SIG-M5 treated with dmso at 0.1 percent for 504 hours (cell line): ENCODE measurements at regions not wholly inside any gene's neighbourhood (a gene's known extent, or its start where the extent isn't known, plus 50 kb on each side); places are given as distances from the start of the nearest gene placed in this dataset.
A peak's percentile ranks its signal among the peaks of the same experiment; 100 is the strongest.
"Not testable (repeated sequence)": the region's sequence is repeated elsewhere in the genome, so short reads cannot be mapped to it uniquely, and the experiment has no call there.

ENCODE experiments used
- DNase-seq: peaks from one replicate; lab custom pipeline; 2025; ENCODE audit not compliant: unreplicated experiment; lab: John Stamatoyannopoulos, UW

DNA sequence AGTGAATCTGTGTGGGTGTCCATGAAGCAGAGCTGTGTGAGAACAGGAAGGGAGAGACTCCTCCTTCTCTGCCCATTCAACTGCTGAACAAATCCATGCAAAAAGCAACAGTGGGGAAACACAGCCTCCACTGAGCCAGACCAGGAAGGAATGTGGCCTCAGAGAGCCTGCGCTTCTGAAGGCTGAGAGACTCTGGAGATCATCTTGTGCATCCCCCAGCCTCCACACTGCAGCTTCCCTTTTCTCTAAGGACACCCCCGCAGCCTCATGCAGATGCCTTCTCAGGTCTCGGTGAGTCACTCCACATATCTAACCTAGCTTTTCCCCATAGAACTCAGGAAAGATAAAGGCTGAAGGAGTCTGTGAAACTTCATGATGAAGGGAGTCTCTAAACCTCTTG lies 402.9 kb downstream of the TNS1 start:
- no peak for DNase-seq

DNA sequence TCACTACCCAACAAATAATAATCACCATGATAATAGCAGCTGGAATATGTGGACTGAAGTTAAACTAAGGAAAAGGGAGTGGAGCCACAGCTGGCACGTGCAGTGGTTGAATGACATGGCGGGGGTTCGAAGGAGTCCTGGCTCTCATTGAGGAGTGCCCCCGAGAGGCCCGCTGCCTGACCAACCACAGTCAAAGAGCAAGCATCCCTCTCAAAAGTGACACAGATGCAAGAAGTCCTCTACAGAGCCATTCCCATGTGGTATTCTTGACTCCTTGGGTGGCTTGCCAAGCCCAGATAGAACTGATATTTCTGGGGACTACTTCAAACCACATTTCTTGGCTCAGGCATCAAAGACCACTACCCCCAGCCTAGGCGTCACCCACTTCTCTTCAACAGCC lies 405.1 kb downstream of the TNS1 start:
- DNase-seq, result no peak

DNA sequence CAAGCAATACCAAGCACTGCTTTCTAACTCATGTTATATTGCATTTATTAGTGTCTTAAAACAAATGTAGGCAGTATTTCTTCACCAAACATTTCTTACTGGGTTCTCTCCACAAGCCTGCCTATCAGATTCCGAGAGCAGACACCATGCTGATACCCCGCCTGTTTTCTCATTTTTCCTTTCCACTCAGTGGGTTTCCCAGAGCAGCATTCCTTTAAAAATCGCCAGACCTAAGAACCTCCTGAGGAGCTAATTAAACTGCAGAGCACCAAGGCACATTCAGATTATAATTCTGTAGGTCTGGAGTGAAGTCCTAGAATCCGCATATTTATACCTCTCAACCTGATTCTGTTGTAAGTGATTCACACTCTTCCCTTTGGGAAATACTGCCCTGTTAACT lies 405.6 kb downstream of the TNS1 start:
- DNase-seq, result no peak

DNA sequence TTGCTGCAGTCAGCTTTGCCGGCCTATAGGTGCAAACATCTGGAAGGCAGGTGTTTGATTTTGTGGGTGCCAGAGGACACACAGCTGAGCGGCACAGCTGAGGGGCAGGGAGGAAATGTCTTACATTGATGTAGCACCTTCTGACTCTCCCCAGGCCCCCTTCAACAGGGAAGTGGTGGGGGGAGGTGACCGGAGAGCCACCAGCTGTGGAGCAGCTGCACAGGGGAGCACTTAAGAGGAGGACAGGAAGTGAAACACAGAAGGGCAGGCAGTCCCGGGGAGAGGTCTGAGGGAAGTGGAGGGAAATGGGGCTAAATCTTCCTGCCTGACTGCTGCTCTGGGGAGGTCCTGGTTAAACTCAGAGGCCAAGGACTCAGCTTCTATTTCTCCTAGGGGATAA lies 409.1 kb downstream of the TNS1 start:
- DNase-seq, result peak; percentile 22

DNA sequence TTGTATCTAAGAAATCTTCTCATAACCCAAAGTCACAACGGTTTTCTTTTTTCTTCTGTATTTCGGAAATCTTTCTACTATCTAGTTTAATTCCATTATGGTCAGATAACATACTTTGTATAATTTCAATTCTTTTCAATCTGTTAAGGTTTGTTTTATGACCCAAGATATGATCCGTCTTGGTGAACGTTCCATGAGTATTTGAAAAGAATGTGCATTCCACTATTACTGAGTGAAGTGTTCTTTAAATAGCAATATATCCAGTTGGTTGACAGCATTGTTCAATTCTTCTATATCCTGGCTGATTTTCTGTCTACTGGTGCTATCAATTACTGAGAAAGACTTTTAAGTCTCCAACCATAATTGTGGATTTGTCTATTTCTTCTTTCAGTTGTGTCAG lies 414.5 kb downstream of the TNS1 start:
- no peak for DNase-seq

DNA sequence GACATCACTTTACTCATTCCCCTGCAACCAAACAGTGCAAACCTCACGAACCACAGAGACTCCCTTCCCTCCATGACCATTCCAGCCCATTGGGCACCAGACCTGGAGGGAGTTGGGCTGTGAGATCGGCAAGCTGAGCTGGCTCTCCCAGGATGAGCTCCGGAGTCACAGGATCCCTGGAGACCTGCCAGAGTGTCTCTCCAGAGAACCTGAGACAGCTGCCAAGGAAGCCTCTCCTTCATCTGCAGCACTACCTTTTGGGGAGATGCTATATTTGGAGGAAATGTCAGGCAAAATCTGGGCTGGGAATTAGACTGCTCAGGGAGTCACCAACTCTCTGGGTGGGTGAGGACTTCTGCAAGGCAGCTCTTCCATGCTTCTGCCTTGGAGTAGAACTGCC lies 417.4 kb downstream of the TNS1 start:
- DNase-seq, result no peak

DNA sequence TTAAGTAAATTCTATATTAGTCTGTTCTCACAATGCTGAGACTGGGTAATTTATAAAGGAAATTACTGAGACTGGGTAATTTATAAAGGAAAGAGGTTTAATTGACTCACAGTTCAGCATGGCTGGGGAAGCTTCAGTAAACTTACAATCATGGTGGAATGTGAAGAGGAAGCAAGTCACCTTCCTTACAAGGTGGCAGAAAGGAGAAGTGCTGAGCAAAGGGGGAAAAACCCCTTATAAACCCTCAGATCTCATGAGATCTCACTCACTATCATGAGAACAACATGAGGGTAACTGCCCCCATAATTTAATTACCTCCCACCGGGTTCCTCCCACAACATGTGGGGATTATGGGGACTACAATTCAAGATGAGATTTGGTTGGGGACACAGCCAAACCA lies 422.4 kb downstream of the TNS1 start:
- not testable (repeated sequence) for DNase-seq

DNA sequence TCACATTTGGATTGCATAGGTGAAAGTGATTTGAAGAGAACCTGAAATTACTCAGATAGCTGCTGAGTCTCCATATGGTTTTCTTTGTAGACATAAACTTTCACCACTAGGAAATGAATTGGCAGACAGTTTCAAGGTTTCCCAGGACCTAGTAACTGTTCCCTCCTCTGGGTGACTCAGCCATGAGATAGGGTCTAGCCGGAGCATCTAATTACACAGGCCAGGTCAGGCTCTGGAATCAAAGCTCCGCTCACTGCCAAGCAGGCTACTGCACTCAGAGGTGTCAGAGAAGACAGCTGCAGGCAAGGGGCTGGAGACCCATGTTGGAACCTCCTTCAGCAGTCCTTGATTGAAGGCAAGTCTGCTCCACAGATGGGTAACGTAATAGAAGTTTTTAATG lies 429.2 kb downstream of the TNS1 start:
- DNase-seq, result no peak

DNA sequence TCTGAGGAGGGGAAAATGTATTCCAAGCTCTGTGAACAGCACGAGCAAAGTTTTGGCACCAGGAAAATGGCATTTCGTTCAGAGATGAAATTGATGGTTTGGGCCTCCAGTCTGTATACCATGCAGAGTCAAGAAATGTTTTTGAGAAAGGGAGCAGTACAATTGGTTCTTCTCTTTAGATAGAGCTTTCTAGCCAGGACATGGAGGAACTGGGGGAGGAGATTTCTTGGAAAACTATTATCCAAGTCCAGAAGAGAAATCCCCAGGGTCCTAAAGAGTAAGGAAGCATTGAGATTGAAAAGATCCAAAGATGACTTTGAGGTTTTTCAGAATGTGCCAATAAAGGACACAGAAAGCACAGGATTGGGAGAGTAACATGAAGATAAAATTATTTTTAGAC lies 432.4 kb downstream of the TNS1 start:
- no peak for DNase-seq

DNA sequence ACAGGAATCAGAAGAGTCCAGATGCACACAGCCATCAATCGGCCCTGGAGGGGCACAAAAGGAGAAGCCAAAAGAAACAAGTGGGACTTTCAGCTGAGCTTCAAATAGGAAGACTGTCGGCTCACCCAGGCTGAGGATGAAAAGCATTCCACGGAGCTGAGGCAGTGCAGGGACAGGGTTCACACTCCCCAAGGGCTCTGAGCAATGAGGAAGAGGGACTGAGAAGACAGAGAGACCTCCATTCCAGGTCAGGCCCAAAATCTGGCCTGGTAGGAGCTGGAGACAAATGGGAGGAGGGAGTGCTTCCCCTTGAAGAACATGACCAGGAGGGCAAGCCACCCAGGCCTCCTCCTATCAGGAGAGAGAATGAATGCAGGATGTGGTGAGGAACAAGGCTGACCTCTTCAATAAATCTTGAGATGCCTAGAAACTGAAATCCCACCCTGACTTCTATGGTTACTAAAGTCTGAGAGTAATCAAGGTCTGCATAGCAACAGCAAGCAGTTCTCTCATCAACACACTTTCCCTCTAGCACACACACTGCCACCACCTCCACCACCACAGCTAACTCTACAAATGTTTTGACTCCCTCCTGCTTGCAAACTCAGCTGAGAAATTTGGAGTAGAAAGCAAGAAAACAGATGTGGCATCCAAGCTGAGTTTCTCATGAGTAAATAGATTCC lies 434.4 kb downstream of the TNS1 start:
- DNase-seq, result no peak

DNA sequence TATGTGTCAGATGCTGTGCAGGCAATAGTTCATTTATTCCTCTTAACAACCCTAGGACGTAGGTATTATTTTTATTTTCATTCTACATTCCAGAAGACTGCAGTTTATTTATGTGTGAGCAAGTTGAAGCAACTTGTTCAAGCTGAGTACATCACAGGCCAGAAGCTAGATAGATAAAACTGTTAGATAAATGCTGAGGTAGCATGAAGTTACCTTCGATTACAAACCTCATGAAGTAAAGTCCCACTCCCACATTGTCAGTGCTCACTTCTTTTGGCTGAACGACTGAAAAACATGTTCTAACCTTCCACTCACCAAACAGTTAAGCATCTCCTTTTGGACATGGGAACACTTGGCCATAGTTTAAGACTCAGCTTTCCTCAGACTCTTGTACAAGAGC lies 439.2 kb downstream of the TNS1 start:
- no peak for DNase-seq

DNA sequence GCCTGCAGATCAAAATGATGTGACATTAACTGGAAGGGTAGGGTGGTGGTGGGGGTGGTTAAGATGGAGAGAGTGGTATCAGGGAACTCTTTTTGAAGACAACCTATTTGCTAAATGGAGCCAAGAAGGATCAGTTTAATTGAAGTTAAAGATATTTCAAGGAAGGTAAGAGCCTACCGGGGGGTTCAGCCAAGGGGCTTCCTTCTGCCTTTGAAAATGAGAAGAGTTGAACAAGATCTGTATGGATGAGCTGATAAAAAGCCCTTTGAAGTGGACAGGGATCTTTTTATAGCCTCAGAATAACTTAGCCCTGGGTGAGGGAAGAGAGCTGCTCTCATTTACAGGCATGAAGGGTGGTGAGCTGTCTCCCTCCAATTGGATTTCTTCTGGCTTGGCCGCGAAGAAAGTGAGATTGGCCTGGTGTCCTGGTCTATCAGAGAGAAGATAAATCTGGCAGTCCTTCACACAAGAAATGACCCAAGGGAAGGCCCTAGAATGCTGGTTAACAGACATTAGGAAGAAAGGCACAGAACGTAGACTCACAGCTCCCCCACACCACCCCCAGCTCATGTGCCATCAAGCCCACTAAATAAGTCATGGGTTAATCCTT lies 439.8 kb downstream of the TNS1 start:
- no peak for DNase-seq

DNA sequence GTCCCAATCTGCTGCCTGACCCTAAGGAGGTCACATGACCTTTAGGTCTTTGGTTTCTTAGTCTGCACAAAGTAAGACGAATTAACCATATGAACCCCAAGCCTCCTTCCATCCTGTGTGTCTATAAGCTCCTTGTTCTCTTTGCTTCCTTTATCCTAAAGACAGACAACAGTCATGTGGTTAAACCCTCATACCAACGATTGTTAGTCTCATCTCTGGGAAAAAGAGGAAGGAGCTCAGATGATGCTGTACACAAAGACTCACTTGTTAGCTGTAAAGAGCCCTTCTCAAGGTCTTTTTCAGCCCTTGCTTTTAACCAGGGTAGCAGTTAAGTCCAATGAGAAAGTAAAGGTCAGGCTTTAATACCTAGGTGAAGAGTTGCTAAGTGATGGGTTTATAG lies 443.7 kb downstream of the TNS1 start:
- DNase-seq, result no peak

DNA sequence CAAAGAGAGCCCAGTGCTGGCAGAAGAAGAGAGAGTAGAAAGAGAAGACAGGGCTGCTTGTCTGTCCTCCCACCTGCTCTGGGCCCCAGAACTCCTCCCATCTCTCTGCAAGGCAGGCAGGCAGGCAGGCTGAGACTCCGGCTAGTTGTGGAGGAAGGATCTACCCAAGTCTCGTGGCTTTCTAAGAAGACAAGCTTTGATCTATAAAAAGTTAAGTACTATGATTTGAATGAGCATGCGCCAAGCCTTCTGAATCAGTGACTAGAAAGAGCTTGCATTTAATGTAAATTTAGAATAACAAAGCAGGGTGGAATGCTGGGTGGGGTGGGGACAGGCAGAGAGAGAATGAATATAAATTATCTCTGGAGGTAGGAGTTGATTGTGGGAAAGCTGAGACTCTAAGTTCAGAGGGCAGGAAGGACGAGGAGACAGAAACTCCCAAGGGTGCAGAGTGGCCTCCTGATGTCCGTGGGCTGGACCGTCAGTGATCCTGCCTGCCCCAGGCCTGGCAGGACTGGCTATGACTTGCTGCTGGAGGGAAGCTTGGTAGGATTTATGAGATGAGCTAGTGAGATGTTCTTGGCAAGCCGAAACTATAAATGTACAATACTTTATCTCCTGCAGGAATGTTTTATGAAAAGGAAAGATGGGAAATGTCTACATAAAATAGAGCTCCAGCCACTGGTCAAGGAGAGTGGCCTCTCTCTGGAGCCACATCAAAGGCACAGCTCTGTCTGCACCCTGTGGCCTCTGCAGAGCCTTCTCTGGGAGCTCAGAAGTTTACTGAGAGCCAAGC lies 447.5 kb downstream of the TNS1 start:
- DNase-seq, result no peak

DNA sequence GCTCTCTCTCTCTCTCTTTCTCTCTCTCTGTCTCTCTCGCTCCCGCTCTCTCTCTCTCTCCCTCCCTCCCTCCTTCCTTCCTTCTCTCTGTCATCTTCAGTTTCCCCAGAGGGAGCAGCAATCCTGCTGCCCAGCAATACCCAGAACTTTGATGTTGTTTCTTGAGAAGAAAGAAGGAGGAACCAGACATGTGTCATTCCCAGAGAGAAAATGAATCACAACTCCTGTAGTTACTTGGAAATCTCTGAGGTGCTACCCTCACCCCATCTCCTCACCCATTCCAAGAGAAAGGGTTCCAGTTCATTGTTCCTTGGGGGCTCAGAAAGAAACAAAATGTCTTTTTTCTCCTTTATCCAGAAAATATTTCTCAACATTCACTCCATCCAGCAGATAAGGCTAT lies 449.1 kb downstream of the TNS1 start:
- no peak for DNase-seq

DNA sequence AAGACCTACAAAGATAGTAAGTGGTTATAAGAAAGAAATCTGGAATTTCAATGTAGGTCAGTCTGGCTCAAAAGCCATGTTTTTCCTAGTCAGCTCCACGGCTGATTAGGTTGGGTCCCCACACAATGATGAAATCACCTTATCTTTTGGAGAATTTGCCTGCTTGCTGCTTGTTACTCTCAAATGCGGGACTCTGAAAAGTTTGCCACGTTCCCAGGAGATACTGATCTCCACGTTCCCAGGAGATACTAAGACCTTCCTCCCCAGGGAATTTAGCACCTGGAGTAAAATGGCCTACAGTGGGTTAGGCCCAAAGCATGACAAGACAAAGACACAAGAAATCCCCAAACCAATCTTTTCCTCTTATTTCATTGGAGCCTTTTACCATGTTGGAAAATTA lies 449.6 kb downstream of the TNS1 start:
- no peak for DNase-seq

DNA sequence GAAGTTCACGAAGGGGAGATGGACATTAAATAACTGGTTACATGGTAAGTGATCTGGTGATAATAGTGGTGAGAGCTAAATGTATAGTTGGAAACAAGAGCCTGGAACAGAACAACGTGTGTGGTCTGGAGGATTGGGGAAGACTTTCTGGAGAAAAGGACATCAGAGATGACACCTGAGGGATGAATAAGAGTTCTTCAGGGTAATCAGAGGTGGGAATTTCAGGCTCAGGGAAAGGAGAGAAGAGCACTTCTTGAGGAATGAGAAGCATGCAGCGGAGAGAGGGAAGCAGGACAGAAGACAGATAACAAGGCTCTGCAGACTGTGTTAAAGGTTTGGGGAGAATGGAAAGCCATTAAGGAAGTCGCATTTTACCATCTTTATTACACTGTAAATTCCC lies 450.7 kb downstream of the TNS1 start:
- DNase-seq, result no peak

DNA sequence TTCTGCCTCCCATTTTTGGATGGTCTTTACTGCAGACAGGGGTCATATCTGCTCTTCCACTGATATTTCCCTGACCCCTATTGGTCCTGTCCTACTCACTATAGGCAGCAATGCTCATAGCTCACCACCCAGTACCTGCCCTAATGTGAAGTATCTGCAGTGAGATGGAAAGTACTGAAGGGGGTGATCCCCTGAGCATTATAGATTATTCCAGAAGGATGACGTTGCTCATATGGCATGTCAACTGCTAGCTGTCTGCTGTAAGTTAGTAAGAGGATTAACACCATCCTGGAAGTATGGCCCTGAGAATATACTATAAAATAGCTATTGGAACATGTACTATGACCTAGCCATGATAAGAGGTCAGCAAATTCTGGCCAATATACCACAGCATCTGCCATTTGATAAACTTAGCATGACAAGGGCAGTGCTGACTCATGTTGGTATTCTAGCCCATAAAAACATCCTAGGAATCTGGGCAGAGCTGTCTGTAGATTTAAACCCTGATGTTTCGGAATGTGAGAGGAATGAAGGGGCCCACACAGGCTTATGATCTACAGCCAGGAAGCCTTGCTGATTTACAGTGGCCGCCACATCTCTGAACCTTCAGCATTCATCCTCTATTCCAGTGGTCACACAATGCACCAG lies 451.4 kb downstream of the TNS1 start:
- no peak for DNase-seq

DNA sequence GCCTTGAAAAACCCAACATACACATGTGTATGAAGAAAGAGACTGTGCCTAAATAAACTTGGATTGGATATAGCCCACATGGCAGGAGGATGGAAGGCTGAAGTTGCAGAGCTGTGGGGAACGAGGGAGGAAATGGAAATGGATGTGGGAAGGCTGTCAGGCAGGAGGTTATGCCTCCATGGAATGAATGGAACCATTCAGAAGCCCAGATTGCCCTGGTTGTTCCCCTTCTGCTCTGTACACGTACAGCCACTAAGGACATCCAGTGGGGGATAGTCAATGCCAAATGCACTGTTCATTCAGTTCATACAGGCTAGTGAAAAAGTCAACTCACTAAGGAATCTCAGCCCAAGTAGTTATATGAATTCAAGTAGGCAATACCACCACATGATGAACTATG lies 463.7 kb downstream of the TNS1 start:
- DNase-seq, result no peak

DNA sequence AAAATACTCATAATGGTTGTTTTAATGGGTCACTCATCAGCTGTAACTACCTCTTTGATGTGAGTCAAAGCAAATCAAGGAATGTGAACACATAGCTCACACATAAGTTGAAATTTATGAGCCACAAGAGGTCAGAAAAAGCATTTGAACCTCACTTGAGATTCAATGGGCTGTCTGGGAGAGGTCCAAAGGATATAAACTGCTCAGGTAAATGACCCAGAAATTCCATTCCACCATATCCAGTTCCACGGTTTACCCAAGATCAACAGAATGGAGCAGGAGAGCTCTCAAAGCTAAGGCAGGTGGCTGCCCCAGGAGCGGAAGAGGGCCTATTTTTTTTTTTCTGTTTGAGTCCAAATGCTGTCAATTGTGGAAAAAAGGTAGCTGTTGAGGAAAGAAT lies 464.1 kb downstream of the TNS1 start:
- no peak for DNase-seq

DNA sequence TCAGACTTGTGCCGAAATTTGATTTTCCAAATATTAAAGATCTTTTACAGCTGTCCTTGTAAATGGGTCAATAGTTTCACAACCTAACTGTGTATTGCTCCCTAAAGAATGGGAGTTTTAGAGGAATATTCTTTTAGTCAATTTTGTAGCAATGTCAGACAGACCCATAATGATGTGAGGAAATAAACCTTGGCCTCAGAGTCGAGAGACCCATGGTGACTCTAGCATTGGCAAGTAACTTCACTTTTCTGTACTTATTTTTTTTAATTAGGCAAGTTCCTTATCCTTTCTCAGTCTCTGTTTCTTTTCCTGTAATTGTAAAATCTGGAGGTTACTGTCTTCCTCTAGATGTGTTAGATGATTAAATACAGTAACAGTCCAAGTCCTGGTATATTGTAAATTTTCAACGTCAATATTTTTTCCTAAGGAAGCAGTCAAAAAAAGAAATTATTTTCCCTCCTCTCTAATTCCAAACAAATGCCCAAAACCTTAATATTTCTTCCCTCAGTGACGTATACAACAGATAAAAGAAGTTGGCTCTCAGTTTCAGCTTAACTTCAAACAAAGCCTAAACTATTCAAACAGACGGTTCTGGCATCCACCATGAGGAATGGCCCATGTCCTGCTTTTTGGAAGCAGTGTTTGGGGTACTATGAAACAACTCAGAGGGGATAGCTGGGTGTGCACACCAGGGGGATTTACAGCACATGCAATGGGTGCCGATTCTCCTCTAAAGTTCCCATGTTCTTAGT lies 466.7 kb downstream of the TNS1 start:
- no peak for DNase-seq
